Osteoblast (primary cell): ENCODE measurements at regions not wholly inside any gene's neighbourhood (a gene's known extent, or its start where the extent isn't known, plus 50 kb on each side); places are given as distances from the start of the nearest gene placed in this dataset.

ENCODE experiments used
- DNase-seq: peaks from one replicate; pipeline ENCODE4 v3.0.0; 2011; ENCODE audit warnings: low spot score, mixed read lengths; ENCODE audit not compliant: insufficient read length; ENCODE audit errors: missing footprints
- H2AFZ ChIP-seq: 2 replicates; pipeline ENCODE4 v1.6.0; 2011; ENCODE audit warnings: mild to moderate bottlenecking, low read length
- H3K27ac ChIP-seq: 2 replicates; pipeline ENCODE4 v1.5.1; 2011; ENCODE audit warnings: mild to moderate bottlenecking, low read depth, low read length, moderate library complexity
- H3K27me3 ChIP-seq: 2 replicates; pipeline ENCODE4 v1.6.0; 2012; ENCODE audit warnings: mild to moderate bottlenecking, control low read depth, inconsistent platforms, low read length, moderate library complexity; ENCODE audit not compliant: insufficient read depth
- H3K36me3 ChIP-seq: 2 replicates; pipeline ENCODE4 v1.5.1; 2011; ENCODE audit warnings: mild to moderate bottlenecking, low read length, control low read depth, moderate library complexity; ENCODE audit not compliant: insufficient read depth
- H3K4me1 ChIP-seq: 2 replicates; pipeline ENCODE4 v1.5.1; 2011; ENCODE audit warnings: mild to moderate bottlenecking, low read length, control low read depth, moderate library complexity; ENCODE audit not compliant: insufficient read depth
- H3K4me2 ChIP-seq: 2 replicates; pipeline ENCODE4 v1.6.0; 2011; ENCODE audit warnings: mild to moderate bottlenecking, low read length; ENCODE audit not compliant: insufficient read depth
- H3K4me3 ChIP-seq: fragments of 200-600 bp; sonication (generic); 3 replicates; pipeline ENCODE4 v1.5.1; 2012; ENCODE audit warnings: mild to moderate bottlenecking, low read length, inconsistent platforms; ENCODE audit not compliant: insufficient read depth
- H3K79me2 ChIP-seq: 2 replicates; pipeline ENCODE4 v1.6.0; 2012; ENCODE audit warnings: mild to moderate bottlenecking, low read length, control low read depth, inconsistent platforms; ENCODE audit not compliant: insufficient read depth
- H3K9me3 ChIP-seq: 2 replicates; pipeline ENCODE4 v1.5.1; 2011; ENCODE audit warnings: low read depth, low read length, control low read depth
- H4K20me1 ChIP-seq: 2 replicates; pipeline ENCODE4 v1.6.0; 2012; ENCODE audit warnings: mild to moderate bottlenecking, low read length, control low read depth; ENCODE audit not compliant: insufficient read depth
- CTCF ChIP-seq: IDR thresholded peaks from 2 replicates; pipeline ENCODE4 v1.5.1; 2011; ENCODE audit warnings: mild to moderate bottlenecking, low read depth, low read length, moderate library complexity; ENCODE audit errors: extremely low read depth

GRCh38 chr1:229987953-229988352, 79.1 kb upstream of the GALNT2 start:
- H3K27me3 ChIP-seq: no peaks in the 10 kb centered on the region

GRCh38 chr1:229988534-229988933, 78.5 kb upstream of the GALNT2 start:
- no peak overlapping the region for H3K4me3 ChIP-seq
- no peaks in the 10 kb centered on the region for H4K20me1 ChIP-seq
- H3K27me3 ChIP-seq: no peaks in the 10 kb centered on the region
- no peak for DNase-seq
- H3K9me3 ChIP-seq: no peaks in the 10 kb centered on the region
- TF ChIP-seq CTCF: no peak
- H2AFZ ChIP-seq: no peak overlapping the region
- H3K4me2 ChIP-seq: no peak overlapping the region
- H3K4me1 ChIP-seq: no peaks in the 10 kb centered on the region
- no peak overlapping the region for H3K27ac ChIP-seq
- H3K79me2 ChIP-seq: no peaks in the 10 kb centered on the region
- H3K36me3 ChIP-seq: no peaks in the 10 kb centered on the region

More at GRCh38 chr1:229987953-229988352, 79.1 kb upstream of the GALNT2 start:
- H3K79me2 ChIP-seq: no peaks in the 10 kb centered on the region
- H3K27ac ChIP-seq: no peak overlapping the region
- no peak overlapping the region for H2AFZ ChIP-seq
- H3K36me3 ChIP-seq: no peaks in the 10 kb centered on the region
- no peak overlapping the region for H3K4me2 ChIP-seq
- H4K20me1 ChIP-seq: no peaks in the 10 kb centered on the region
- H3K4me1 ChIP-seq: no peaks in the 10 kb centered on the region
- H3K4me3 ChIP-seq: no peak overlapping the region
- no peak for DNase-seq
- no peak for TF ChIP-seq CTCF
- no peaks in the 10 kb centered on the region for H3K9me3 ChIP-seq

- H3K4me2 ChIP-seq: no peak overlapping the region
- no peaks in the 10 kb centered on the region for H3K36me3 ChIP-seq
- TF ChIP-seq CTCF: no peak
- no peaks in the 10 kb centered on the region for H4K20me1 ChIP-seq
- no peaks in the 10 kb centered on the region for H3K9me3 ChIP-seq
- H3K27me3 ChIP-seq: peaks cover 7% of the 10 kb centered on the region
- no peak overlapping the region for H3K27ac ChIP-seq
- H2AFZ ChIP-seq: no peak overlapping the region
- H3K4me3 ChIP-seq: no peak overlapping the region
- DNase-seq: no peak
- no peaks in the 10 kb centered on the region for H3K79me2 ChIP-seq
- H3K4me1 ChIP-seq: no peaks in the 10 kb centered on the region
These were observed 77.3 kb upstream of the GALNT2 start for GRCh38 chr1:229989591-229990248.

GRCh38 chr1:229990326-229990725, 76.7 kb upstream of the GALNT2 start:
- Histone ChIP-seq H4K20me1 (no peaks in the 10 kb centered on the region), H3K79me2 (no peaks in the 10 kb centered on the region), H3K4me3 (no peak overlapping the region), H3K9me3 (no peaks in the 10 kb centered on the region), H3K4me1 (no peaks in the 10 kb centered on the region), H3K27ac (no peak overlapping the region), H2AFZ (no peak overlapping the region), H3K36me3 (no peaks in the 10 kb centered on the region), H3K27me3 (peaks cover 7% of the 10 kb centered on the region), H3K4me2 (no peak overlapping the region)
- no peak for TF ChIP-seq CTCF
- DNase-seq: no peak
